Fibroblast of skin of scalp (primary cell): ENCODE measurements at regions not wholly inside any gene's neighbourhood (a gene's known extent, or its start where the extent isn't known, plus 50 kb on each side); places are given as distances from the start of the nearest gene placed in this dataset.
"Not testable (repeated sequence)": the region's sequence is repeated elsewhere in the genome, so short reads cannot be mapped to it uniquely, and the experiment has no call there.

ENCODE experiments used
- DNase-seq: peaks from one replicate; pipeline ENCODE4 v3.0.0-alpha.2; 2013

GRCh38 chr14:51351997-51352396, 112.0 kb downstream of the TMX1 start:
- no peak for DNase-seq

- no peak for DNase-seq
Measured at GRCh38 chr14:51353901-51354300, 113.9 kb downstream of the TMX1 start.

- DNase-seq = no peak
Measured at GRCh38 chr14:51354846-51355245, 114.8 kb downstream of the TMX1 start.

GRCh38 chr14:51356381-51356780, 116.3 kb downstream of the TMX1 start:
- DNase-seq = no peak

GRCh38 chr14:51357250-51357649, 117.2 kb downstream of the TMX1 start:
- peak; percentile 32 for DNase-seq

GRCh38 chr14:51360592-51360991, 120.5 kb downstream of the TMX1 start:
- no peak for DNase-seq

- DNase-seq = no peak
Measured at GRCh38 chr14:51365241-51365965, 125.4 kb downstream of the TMX1 start.

- DNase-seq = not testable (repeated sequence)
Measured at GRCh38 chr14:51366460-51366859, 126.4 kb downstream of the TMX1 start.

- not testable (repeated sequence) for DNase-seq
Measured at GRCh38 chr14:51366866-51367599, 127.0 kb downstream of the TMX1 start.

- peak; percentile 83 for DNase-seq
Measured at GRCh38 chr14:51367600-51367931, 127.5 kb downstream of the TMX1 start.

- peak; percentile 96 for DNase-seq
Measured at GRCh38 chr14:51368721-51369163, 128.7 kb downstream of the TMX1 start.

- DNase-seq = no peak
Measured at GRCh38 chr14:51369814-51370213, 129.8 kb downstream of the TMX1 start.

- DNase-seq = peak; percentile 54
Measured at GRCh38 chr14:51370758-51371386, 130.8 kb downstream of the TMX1 start.

GRCh38 chr14:51377186-51377585, 137.1 kb downstream of the TMX1 start:
- not testable (repeated sequence) for DNase-seq

- DNase-seq = no peak
Measured at GRCh38 chr14:51382506-51382905, 142.5 kb downstream of the TMX1 start.

- DNase-seq = no peak
Measured at GRCh38 chr14:51386411-51386810, 146.4 kb downstream of the TMX1 start.

- peak; percentile 36 for DNase-seq
Measured at GRCh38 chr14:51386983-51387735, 147.1 kb downstream of the TMX1 start.

- no peak for DNase-seq
Measured at GRCh38 chr14:51392416-51392815, 152.4 kb downstream of the TMX1 start.

GRCh38 chr14:51394384-51394783, 154.3 kb downstream of the TMX1 start:
- peak; percentile 35 for DNase-seq

GRCh38 chr14:51394804-51395203, 154.8 kb downstream of the TMX1 start:
- DNase-seq = no peak

GRCh38 chr14:51395361-51395849, 155.4 kb downstream of the TMX1 start:
- peak; percentile 94 for DNase-seq

GRCh38 chr14:51396222-51396815, 156.3 kb downstream of the TMX1 start:
- DNase-seq = peak; percentile 94
